ENCODE measurements at regions not wholly inside any gene's neighbourhood (a gene's known extent, or its start where the extent isn't known, plus 50 kb on each side); places are given as distances from the start of the nearest gene placed in this dataset.

DNA sequence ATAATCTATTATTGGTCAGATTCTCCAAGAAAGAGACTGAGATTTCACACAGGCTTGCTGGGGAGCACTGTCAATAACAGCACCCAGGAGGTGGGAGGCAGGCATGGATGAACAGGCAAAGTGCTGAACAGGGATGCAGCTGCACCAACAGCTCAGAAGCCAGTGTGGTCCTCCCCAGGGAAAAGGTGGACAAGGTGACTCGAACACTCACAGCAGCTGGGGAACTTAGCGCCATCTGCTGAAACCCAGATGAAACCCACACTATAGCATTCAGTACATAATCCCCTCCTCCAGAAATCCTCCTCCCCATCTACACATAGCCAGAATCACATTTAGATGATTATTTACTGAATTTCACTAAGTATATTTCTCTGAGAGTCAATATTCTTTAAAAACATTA lies 255.2 kb upstream of the WSB1 start:
- TF ChIP-seq, protein P1, sequence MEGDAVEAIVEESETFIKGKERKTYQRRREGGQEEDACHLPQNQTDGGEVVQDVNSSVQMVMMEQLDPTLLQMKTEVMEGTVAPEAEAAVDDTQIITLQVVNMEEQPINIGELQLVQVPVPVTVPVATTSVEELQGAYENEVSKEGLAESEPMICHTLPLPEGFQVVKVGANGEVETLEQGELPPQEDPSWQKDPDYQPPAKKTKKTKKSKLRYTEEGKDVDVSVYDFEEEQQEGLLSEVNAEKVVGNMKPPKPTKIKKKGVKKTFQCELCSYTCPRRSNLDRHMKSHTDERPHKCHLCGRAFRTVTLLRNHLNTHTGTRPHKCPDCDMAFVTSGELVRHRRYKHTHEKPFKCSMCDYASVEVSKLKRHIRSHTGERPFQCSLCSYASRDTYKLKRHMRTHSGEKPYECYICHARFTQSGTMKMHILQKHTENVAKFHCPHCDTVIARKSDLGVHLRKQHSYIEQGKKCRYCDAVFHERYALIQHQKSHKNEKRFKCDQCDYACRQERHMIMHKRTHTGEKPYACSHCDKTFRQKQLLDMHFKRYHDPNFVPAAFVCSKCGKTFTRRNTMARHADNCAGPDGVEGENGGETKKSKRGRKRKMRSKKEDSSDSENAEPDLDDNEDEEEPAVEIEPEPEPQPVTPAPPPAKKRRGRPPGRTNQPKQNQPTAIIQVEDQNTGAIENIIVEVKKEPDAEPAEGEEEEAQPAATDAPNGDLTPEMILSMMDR (IDR thresholded peaks at IDR 0.05) = no peak
- TF ChIP-seq POLR2A (IDR thresholded peaks at IDR 0.05) = no peak

Measured in breast epithelium (tissue), 3 donors.